GM19452 (cell line): ENCODE measurements at regions not wholly inside any gene's neighbourhood (a gene's known extent, or its start where the extent isn't known, plus 50 kb on each side); places are given as distances from the start of the nearest gene placed in this dataset.
"Not testable (repeated sequence)": the region's sequence is repeated elsewhere in the genome, so short reads cannot be mapped to it uniquely, and the experiment has no call there.

Source experiments
- ATAC-seq: cut with Tn5 transposase; IDR thresholded peaks from one replicate; pipeline ENCODE4 v1.9.1; 2021; ENCODE audit not compliant: unreplicated experiment

DNA sequence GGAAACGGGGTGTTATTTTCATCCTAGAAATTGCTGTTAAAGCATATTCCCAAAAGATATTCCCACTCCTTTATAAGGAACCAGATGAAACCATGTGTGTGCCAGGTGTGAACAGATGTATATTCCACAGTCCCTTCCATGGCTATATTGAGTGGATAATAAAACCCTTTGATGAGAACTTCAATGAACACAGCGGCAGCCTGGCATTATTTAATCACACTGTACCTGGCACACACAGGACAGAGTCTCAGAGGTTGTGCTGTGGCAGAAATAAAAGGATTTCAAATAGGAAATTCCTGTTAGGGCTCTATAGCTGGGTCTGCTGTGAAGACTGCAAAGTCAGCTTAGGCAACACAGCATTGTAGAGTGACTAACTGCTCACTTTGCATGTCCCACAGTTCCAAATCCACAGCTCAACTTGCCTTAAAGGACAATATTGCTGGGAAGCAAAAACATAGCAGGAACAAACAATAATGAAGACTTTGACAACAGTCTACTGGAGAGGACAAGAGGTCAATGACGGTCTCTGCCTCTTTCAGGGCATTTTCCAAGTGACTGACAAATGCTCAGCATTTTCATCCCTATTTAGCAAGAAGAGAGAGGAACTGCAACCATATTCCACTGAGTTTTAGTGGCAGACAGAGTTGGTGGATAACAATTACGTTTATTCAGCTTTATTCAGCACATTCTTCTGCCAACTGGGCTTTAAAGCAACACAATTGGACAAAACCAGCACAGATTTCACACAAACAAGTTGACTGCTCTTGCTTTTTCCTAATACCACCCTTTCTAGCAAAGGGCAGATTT is 255.7 kb upstream of the RGMB start:
- ATAC-seq: no peak

GRCh38 chr5:98518754-98519153 is 254.7 kb upstream of the RGMB start:
- no peak for ATAC-seq

- ATAC-seq: no peak
Observed at GRCh38 chr5:98519571-98519970, 253.9 kb upstream of the RGMB start.

GRCh38 chr5:98521821-98522220 is 251.6 kb upstream of the RGMB start:
- ATAC-seq: no peak

GRCh38 chr5:98524773-98525172 is 248.7 kb upstream of the RGMB start:
- no peak for ATAC-seq

- ATAC-seq: no peak
Observed at GRCh38 chr5:98527846-98528245, 245.6 kb upstream of the RGMB start.

- no peak for ATAC-seq
Observed at GRCh38 chr5:98529321-98529720, 244.1 kb upstream of the RGMB start.

- no peak for ATAC-seq
Observed at GRCh38 chr5:98530224-98530623, 243.2 kb upstream of the RGMB start.

GRCh38 chr5:98535901-98536300 is 237.6 kb upstream of the RGMB start:
- ATAC-seq: no peak

DNA sequence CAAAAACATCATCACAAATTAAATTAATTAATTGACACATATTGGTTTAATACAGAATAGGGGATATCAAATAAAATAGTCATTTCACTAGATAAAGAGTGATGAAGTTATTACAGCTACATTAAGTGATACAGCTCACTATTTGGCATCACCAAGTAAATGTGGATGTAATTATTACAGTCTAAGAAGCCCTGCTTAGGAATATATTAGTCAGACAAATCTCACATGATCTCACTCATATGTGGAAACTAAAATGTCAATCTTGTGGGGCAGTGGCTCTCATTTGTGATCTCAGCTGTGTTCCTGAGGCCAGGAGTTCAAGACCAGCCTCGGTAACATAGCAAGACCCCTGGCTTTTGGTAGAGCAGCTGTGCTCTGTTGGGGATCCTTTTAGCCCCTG is 233.4 kb upstream of the RGMB start:
- no peak for ATAC-seq

DNA sequence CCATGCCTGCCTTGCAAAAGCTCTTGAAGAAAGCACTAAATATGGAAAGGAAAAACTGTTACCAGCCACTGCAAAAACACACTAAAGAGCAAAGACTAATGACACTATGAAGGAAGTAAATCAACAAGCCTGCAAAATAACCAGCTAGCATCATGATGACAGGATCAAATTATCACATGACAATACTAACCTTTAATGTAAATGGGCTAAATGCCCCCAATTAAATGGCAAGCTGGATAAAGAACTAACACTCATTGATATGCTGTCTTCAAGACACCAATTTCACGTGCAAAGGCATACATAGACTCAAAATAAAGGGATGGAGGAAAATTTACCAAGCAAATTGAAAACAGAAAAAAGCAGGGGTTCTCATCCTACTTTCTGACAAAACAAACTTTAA is 231.8 kb upstream of the RGMB start:
- no peak for ATAC-seq

DNA sequence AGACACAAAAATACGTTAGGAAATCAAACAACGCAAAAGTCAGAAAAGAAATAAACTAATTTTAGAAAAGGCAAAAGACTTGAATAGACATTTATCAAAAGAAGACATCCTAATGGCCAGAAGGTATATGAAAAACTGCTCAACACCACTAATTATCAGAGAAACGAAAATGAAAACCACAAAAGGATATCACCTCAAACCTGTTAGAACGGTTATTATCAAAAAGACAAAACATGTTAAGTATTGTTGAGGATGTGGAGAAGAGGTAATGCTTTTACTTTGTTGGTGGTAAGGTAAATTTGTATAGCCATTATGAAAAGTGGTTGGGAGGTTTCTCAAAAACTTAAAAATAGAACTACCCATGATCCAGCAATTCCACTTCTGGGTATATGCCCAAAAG is 230.0 kb upstream of the RGMB start:
- ATAC-seq: peak; percentile 85

GRCh38 chr5:98546924-98547323 is 226.5 kb upstream of the RGMB start:
- not testable (repeated sequence) for ATAC-seq

- ATAC-seq: no peak
Observed at GRCh38 chr5:98556712-98557111, 216.8 kb upstream of the RGMB start.

DNA sequence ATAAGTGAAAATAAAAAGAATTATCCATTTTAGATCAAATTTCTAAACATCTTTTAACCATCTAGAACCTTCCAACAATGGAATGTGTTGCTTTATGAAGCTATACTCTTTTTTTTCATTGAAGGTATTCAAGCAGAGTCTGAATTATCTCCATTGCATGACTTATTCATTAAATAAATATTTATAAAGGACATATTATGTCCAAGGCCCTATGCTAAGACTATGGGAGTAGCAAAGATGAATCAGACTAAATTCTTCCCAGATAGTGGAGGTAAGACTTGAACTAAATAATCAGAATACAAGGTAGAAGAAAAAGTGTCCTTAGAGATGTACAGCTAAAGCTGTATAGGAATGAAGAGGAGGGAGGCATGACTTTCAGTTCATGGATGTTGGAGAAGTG is 215.5 kb upstream of the RGMB start:
- ATAC-seq: no peak

DNA sequence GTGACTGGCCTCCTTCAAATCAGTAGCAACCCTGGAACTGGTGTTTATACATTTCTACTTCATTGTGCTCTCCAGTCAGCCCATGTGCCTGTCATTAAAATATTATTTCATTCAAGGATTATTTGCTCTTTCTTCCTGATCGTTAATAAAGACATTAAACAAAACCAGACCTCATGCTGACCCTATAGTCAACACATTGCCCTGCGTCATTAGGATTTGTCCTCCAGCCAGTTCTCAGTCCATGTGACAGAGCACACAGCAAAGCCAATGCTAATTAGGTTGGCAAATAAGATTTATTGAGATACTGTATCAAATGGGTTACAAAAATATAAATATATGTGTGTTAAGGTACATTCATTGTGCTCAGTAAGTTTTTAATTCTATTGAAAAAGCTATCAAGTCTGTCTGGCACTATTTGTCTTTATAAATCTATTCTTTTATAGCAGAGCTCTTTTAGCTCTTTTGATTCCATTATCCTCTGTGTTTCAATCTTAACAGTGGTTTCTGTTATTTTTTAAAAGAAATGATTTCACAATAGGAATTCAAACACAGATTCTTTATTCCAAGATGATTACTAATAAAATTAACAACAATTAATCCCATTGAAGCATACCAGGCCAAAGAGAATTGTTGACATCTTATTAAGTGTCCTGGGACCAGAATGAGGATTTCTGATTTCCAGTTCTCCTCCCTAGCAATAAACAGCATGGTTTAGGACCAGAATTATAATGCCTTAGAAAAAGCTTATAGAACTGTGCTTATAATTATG is 209.4 kb upstream of the RGMB start:
- ATAC-seq: no peak

- ATAC-seq: no peak
Observed at GRCh38 chr5:98564836-98565235, 208.6 kb upstream of the RGMB start.

DNA sequence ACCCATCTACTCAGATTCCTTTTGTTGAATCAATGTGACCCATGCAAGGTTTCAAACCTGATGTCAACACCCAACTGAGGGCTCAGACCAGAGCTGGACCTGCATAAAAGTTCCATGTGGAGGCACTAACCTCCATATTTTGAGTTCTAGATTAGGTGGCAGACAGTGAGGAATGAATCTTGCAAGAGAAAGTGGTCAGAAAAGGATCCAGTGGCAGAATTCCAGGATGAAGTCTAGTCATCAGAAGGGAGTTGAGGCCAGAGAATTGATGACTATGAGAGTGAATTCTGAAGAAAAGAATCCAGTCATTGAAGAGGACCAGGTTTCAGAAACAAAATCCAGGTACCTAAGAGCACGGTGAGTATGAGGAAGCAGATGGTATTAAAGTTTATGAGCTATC is 205.1 kb upstream of the RGMB start:
- no peak for ATAC-seq

GRCh38 chr5:98569288-98569687 is 204.2 kb upstream of the RGMB start:
- no peak for ATAC-seq

DNA sequence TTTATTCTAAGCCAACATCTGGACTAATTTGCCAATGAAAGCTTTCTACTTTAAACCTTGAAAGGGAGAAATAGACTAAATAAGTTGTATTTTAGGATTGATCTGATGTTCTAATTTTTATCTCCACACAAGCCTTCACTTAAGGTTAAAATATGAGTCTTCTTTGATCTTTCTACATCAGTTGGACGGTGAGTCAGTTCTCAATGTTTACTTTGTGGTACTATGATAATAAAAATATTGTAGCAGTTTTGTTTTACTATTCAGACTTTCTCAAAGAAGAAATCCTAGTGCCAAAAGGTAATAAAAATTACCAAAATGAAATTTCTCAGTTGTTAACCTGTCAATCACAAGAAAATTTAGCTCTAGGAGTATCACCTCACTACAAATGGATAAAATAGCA is 203.5 kb upstream of the RGMB start:
- no peak for ATAC-seq

DNA sequence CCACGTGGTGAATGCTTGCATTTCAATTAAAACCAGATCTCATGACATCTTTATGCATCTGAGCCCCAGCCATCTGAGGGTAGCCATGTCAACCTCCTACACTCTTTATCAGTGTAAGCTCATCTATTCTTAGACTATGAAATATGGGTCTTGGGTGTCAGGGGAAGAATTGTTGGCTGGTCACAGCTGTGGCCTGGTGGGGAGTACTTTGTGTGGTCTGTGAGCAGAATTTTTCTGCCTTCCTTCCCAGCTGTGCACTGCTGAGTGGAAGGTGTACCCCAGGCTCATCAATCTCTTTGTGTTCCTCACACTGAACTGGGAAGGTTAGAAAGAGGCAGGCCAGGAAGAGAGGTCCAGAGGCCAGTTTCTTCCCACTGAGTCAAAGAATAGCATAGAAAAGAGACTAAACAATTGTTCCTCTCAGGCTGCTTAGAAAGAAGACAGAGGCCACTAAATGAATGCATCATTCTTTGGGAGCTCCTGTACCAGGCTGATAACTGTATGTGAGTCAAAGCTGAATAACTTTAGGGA is 202.7 kb upstream of the RGMB start:
- no peak for ATAC-seq

- no peak for ATAC-seq
Observed at GRCh38 chr5:98573834-98574320, 199.6 kb upstream of the RGMB start.
